Heart left ventricle (tissue), 13 donors: ENCODE measurements at regions not wholly inside any gene's neighbourhood (a gene's known extent, or its start where the extent isn't known, plus 50 kb on each side); places are given as distances from the start of the nearest gene placed in this dataset.

Experiments
- POLR2A ChIP-seq, 2 donors: fragments of 450-650 bp; IDR thresholded peaks; one replicate each; pipeline ENCODE4 v1.6.1; 2017; ENCODE audit warnings: antibody characterized with exemption in 2 of 2, mild to moderate bottlenecking in 2 of 2, moderate library complexity in 2 of 2
- TF ChIP-seq, protein P1 (sequence below), 12 donors: fragments of 200-600 bp; sonication (generic) in 4 of 12; IDR thresholded peaks; one replicate each; pipeline versions ENCODE4 v1.5.0 to v1.8.0; 2018 to 2022; ENCODE audit warnings: antibody characterized with exemption in 12 of 12, mild to moderate bottlenecking in 5 of 12
- donor health status: ischemic (EF 13 %, LVEDD 7.1; RV severe dilation, severe dysfunction).
- donor health status: DM: no; HTN: yes; CAD: no.
- donor health status: DM: no; HTN: no; CAD: no.
- donor health status: ischemic (EF 25% LVEDD 6.9; RV normal size, moderate dysfunction).
- donor health status: ischemic (EF 25% LVEDD 5.7; RV mildly dilated, moderate dysfunction).
- donor health status: ischemic (EF 35%, LVEDD 5.7; RV mildly dilated, moderate dysfunction).
- donor health status: nonischemic (EF 11% LVEDD 7.7; RV severe dilation, severe dysfunction).
- donor health status: DM: yes; HTN: yes; CAD: no.
- donor health status: PGD.
- donor health status: ischemic (EF 29% LVEDD 5.4; RV normal size, mild dysfunction).
- donor health status: nonischemic (EF 23%, LVEDD 6.1; RV moderate dilation, normal function).

DNA sequence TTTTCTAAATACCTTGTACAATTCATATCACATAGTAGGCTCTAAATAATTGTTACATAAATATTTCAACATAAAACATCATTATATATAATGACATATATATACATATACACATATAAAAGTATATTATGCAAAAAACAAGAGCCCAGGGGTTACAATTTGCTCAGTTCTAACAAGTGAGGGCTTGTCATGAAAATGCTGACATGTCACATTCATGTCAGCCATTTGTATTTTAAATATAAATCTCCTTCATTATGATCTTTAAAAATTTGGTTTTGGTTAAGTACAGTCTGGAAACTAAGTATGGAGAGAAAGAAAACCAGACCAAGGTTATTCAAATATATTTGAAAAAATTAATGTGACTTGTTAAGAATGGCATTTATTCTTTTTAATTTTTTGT is 2745.4 kb downstream of the PCDH7 start:
- TF ChIP-seq, protein P1, sequence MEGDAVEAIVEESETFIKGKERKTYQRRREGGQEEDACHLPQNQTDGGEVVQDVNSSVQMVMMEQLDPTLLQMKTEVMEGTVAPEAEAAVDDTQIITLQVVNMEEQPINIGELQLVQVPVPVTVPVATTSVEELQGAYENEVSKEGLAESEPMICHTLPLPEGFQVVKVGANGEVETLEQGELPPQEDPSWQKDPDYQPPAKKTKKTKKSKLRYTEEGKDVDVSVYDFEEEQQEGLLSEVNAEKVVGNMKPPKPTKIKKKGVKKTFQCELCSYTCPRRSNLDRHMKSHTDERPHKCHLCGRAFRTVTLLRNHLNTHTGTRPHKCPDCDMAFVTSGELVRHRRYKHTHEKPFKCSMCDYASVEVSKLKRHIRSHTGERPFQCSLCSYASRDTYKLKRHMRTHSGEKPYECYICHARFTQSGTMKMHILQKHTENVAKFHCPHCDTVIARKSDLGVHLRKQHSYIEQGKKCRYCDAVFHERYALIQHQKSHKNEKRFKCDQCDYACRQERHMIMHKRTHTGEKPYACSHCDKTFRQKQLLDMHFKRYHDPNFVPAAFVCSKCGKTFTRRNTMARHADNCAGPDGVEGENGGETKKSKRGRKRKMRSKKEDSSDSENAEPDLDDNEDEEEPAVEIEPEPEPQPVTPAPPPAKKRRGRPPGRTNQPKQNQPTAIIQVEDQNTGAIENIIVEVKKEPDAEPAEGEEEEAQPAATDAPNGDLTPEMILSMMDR (IDR thresholded peaks at IDR 0.05) = no peak
- no peak for TF ChIP-seq POLR2A (IDR thresholded peaks at IDR 0.05)
